Neural cell (in vitro differentiated cells): ENCODE measurements at regions not wholly inside any gene's neighbourhood (a gene's known extent, or its start where the extent isn't known, plus 50 kb on each side); places are given as distances from the start of the nearest gene placed in this dataset.

Source experiments
- H2AFZ ChIP-seq: fragments of 200-600, 300-800 bp; sonication (generic), shearing (Covaris generic); 2 replicates; pipeline ENCODE4 v1.6.0; 2014; ENCODE audit warnings: low read depth, mild to moderate bottlenecking, antibody characterized with exemption, low read length, moderate library complexity
- H3F3A ChIP-seq: fragments of 200-600 bp; shearing (Covaris generic); 2 replicates; pipeline ENCODE4 v1.6.1; 2016; ENCODE audit warnings: mild to moderate bottlenecking, moderate library complexity, mixed read lengths, antibody characterized with exemption, low read length; ENCODE audit not compliant: insufficient read depth, poor library complexity, severe bottlenecking
- H3K27ac ChIP-seq: fragments of 200-600, 300-800 bp; sonication (generic), shearing (Covaris generic); 2 replicates; pipeline ENCODE4 v1.5.1; 2014; ENCODE audit warnings: mild to moderate bottlenecking, low read length, moderate library complexity
- H3K27me3 ChIP-seq: fragments of 300-800, 200-600 bp; sonication (generic), shearing (Covaris generic); 2 replicates; pipeline ENCODE4 v1.6.0; 2014; ENCODE audit warnings: mild to moderate bottlenecking, low read depth, low read length, moderate library complexity; ENCODE audit not compliant: insufficient read depth
- H3K36me3 ChIP-seq: fragments of 300-800, 200-600 bp; sonication (generic), shearing (Covaris generic); 2 replicates; pipeline ENCODE4 v1.5.1; 2014; ENCODE audit warnings: mild to moderate bottlenecking, antibody characterized with exemption, low read length, moderate library complexity; ENCODE audit not compliant: insufficient read depth
- H3K4me2 ChIP-seq: fragments of 300-800, 200-600 bp; sonication (generic), shearing (Covaris generic); 2 replicates; pipeline ENCODE4 v1.6.0; 2014; ENCODE audit warnings: mild to moderate bottlenecking, low read length
- H3K4me3 ChIP-seq: fragments of 300-800, 200-600 bp; sonication (generic), shearing (Covaris generic); 2 replicates; pipeline ENCODE4 v1.5.1; 2014; ENCODE audit warnings: mild to moderate bottlenecking, low read length, moderate library complexity
- H3K79me2 ChIP-seq: fragments of 200-600 bp; shearing (Covaris generic); replicated peaks from 2 replicates; pipeline ENCODE4 v1.6.0; 2014; ENCODE audit warnings: mild to moderate bottlenecking, low read length, moderate library complexity; ENCODE audit not compliant: insufficient read depth
- H3K9ac ChIP-seq: fragments of 300-800, 200-600 bp; sonication (generic), shearing (Covaris generic); 2 replicates; pipeline ENCODE4 v1.6.1; 2016; ENCODE audit warnings: mild to moderate bottlenecking, low read length, mixed read lengths
- H3K9me2 ChIP-seq: fragments of 200-600 bp; shearing (Covaris generic); 2 replicates; pipeline ENCODE4 v1.6.1; 2016; ENCODE audit warnings: mild to moderate bottlenecking, low read length, mixed read lengths; ENCODE audit not compliant: insufficient read depth
- H3K9me3 ChIP-seq: fragments of 200-600, 300-800 bp; sonication (generic), shearing (Covaris generic); 2 replicates; pipeline ENCODE4 v1.6.1; 2016; ENCODE audit warnings: mild to moderate bottlenecking, mixed run types, low read length, moderate library complexity, mixed read lengths
- H4K20me1 ChIP-seq: fragments of 200-600 bp; shearing (Covaris generic); 2 replicates; pipeline ENCODE4 v1.6.1; 2016; ENCODE audit warnings: mild to moderate bottlenecking, mixed run types; ENCODE audit not compliant: insufficient read depth
- EP300 ChIP-seq: fragments of 450-650 bp; conservative IDR thresholded peaks from 2 replicates; pipeline ENCODE4 v1.6.1; 2014; ENCODE audit warnings: antibody characterized with exemption, mild to moderate bottlenecking, moderate library complexity; ENCODE audit not compliant: poor library complexity, severe bottlenecking
- EZH2 ChIP-seq: fragments of 200-600, 300-800 bp; shearing (Covaris generic), sonication (generic); IDR thresholded peaks from 2 replicates; pipeline ENCODE4 v1.6.1; 2014; ENCODE audit warnings: antibody characterized with exemption, low read length, borderline replicate concordance, mild to moderate bottlenecking; ENCODE audit not compliant: insufficient read depth, poor library complexity, severe bottlenecking
- MXI1 ChIP-seq: fragments of 450-650 bp; conservative IDR thresholded peaks from 2 replicates; pipeline ENCODE4 v1.6.1; 2014; ENCODE audit warnings: antibody characterized with exemption, mild to moderate bottlenecking; ENCODE audit not compliant: poor library complexity, severe bottlenecking
- POLR2AphosphoS5 ChIP-seq: IDR thresholded peaks from 2 replicates; pipeline ENCODE4 v1.6.1; 2012
- RAD21 ChIP-seq: fragments of 450-650 bp; conservative IDR thresholded peaks from 2 replicates; pipeline ENCODE4 v1.6.1; 2014; ENCODE audit warnings: antibody characterized with exemption, mild to moderate bottlenecking, moderate library complexity
- SMC3 ChIP-seq: fragments of 450-650 bp; conservative IDR thresholded peaks from 2 replicates; pipeline ENCODE4 v1.6.1; 2014; ENCODE audit warnings: antibody characterized with exemption, mild to moderate bottlenecking, moderate library complexity; ENCODE audit not compliant: poor library complexity
- TAF1 ChIP-seq: IDR thresholded peaks from 2 replicates; pipeline ENCODE4 v1.6.1; 2012; ENCODE audit warnings: low read depth
- TF ChIP-seq, protein P1 (sequence below): IDR thresholded peaks from 2 replicates; pipeline ENCODE4 v1.6.1; 2012; ENCODE audit warnings: borderline replicate concordance
- TF ChIP-seq, protein P2 (sequence below): fragments of 450-650 bp; IDR thresholded peaks from 2 replicates; pipeline ENCODE4 v1.5.1; 2014; ENCODE audit warnings: antibody characterized with exemption, mild to moderate bottlenecking, moderate library complexity; ENCODE audit not compliant: poor library complexity, severe bottlenecking

DNA sequence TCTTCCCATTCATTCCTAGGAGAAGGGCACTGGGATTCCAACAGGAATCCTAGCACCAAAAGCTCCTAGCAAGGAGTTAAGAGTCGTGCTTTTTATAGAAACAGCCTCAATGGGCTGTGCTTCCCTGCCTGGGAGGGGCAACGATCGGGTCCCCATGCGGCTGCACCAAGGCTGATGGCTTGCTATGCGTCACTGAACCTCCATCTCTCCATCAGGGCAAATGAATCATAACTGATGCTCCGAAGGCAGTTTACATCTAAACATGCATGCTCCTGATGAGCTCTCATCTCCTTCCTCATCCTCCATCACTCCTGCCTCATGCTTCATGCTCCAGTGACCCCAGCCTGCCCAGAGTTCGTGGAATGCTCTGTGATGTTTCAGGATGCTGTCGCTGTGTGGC, 270.5 kb downstream of the FOXL1 start:
- TF ChIP-seq, protein P1, sequence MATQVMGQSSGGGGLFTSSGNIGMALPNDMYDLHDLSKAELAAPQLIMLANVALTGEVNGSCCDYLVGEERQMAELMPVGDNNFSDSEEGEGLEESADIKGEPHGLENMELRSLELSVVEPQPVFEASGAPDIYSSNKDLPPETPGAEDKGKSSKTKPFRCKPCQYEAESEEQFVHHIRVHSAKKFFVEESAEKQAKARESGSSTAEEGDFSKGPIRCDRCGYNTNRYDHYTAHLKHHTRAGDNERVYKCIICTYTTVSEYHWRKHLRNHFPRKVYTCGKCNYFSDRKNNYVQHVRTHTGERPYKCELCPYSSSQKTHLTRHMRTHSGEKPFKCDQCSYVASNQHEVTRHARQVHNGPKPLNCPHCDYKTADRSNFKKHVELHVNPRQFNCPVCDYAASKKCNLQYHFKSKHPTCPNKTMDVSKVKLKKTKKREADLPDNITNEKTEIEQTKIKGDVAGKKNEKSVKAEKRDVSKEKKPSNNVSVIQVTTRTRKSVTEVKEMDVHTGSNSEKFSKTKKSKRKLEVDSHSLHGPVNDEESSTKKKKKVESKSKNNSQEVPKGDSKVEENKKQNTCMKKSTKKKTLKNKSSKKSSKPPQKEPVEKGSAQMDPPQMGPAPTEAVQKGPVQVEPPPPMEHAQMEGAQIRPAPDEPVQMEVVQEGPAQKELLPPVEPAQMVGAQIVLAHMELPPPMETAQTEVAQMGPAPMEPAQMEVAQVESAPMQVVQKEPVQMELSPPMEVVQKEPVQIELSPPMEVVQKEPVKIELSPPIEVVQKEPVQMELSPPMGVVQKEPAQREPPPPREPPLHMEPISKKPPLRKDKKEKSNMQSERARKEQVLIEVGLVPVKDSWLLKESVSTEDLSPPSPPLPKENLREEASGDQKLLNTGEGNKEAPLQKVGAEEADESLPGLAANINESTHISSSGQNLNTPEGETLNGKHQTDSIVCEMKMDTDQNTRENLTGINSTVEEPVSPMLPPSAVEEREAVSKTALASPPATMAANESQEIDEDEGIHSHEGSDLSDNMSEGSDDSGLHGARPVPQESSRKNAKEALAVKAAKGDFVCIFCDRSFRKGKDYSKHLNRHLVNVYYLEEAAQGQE, result no peak
- TF ChIP-seq TAF1 (no peak), EP300 (no peak), POLR2AphosphoS5 (no peak), EZH2 (no peak), SMC3 (no peak), RAD21 (no peak), MXI1 (no peak)
- TF ChIP-seq, protein P2, sequence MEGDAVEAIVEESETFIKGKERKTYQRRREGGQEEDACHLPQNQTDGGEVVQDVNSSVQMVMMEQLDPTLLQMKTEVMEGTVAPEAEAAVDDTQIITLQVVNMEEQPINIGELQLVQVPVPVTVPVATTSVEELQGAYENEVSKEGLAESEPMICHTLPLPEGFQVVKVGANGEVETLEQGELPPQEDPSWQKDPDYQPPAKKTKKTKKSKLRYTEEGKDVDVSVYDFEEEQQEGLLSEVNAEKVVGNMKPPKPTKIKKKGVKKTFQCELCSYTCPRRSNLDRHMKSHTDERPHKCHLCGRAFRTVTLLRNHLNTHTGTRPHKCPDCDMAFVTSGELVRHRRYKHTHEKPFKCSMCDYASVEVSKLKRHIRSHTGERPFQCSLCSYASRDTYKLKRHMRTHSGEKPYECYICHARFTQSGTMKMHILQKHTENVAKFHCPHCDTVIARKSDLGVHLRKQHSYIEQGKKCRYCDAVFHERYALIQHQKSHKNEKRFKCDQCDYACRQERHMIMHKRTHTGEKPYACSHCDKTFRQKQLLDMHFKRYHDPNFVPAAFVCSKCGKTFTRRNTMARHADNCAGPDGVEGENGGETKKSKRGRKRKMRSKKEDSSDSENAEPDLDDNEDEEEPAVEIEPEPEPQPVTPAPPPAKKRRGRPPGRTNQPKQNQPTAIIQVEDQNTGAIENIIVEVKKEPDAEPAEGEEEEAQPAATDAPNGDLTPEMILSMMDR, result no peak
- H4K20me1 ChIP-seq, result no peaks in the 10 kb centered on the region
- H3K4me2 ChIP-seq, result no peak overlapping the region

DNA sequence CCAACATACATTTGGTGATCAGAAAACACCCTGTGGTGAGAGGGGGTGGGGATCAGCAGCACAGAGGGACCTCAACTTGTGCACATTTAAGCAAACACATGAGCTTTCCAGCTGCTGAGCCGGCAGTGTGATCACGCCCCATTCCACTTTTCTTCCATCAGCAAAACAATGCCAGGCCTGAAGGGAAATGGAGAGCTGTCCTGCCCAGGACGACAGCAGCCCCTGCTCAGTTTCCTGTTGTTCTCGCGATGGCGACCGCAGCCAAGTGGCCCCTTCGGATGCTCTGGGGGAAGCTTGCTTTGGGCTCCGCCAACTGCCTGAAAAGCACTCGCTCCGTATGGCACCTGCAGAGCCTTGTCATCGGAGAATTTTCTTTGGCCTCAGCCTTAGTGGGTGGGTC, 272.3 kb downstream of the FOXL1 start:
- H3K9me2 ChIP-seq, result no peaks in the 10 kb centered on the region
- TF ChIP-seq, protein P2, result no peak
- TF ChIP-seq EZH2 (no peak), SMC3 (no peak), TAF1 (no peak), EP300 (no peak), MXI1 (no peak), RAD21 (no peak), POLR2AphosphoS5 (no peak)
- TF ChIP-seq, protein P1, result no peak
- H3K27me3 ChIP-seq, result no peaks in the 10 kb centered on the region
- no peaks in the 10 kb centered on the region for H4K20me1 ChIP-seq
- H3K9ac ChIP-seq, result no peak overlapping the region
- no peaks in the 10 kb centered on the region for H3K36me3 ChIP-seq
- H3K27ac ChIP-seq, result no peak overlapping the region
- no peaks in the 10 kb centered on the region for H3F3A ChIP-seq
- no peak overlapping the region for H3K4me2 ChIP-seq
- no peaks in the 10 kb centered on the region for H3K9me3 ChIP-seq
- no peak overlapping the region for H2AFZ ChIP-seq
- no peak overlapping the region for H3K4me3 ChIP-seq
- H3K79me2 ChIP-seq, result no peaks in the 10 kb centered on the region

More for the DNA sequence above, 270.5 kb downstream of the FOXL1 start:
- Histone ChIP-seq H3K27ac (no peak overlapping the region), H3K4me3 (no peak overlapping the region), H3F3A (no peaks in the 10 kb centered on the region), H2AFZ (no peak overlapping the region), H3K36me3 (no peaks in the 10 kb centered on the region), H3K9ac (no peak overlapping the region), H3K9me2 (no peaks in the 10 kb centered on the region), H3K9me3 (no peaks in the 10 kb centered on the region), H3K27me3 (no peaks in the 10 kb centered on the region), H3K79me2 (no peaks in the 10 kb centered on the region)
